ENCODE measurements at regions not wholly inside any gene's neighbourhood (a gene's known extent, or its start where the extent isn't known, plus 50 kb on each side); places are given as distances from the start of the nearest gene placed in this dataset.
"Not testable (repeated sequence)": the region's sequence is repeated elsewhere in the genome, so short reads cannot be mapped to it uniquely, and the experiment has no call there.

- not testable (repeated sequence) for DNase-seq
These were observed 197.4 kb downstream of the BANP start for GRCh38 chr16:88148682-88149081.

- not testable (repeated sequence) for DNase-seq
These were observed 197.9 kb downstream of the BANP start for GRCh38 chr16:88149158-88149603.

- DNase-seq = not testable (repeated sequence)
These were observed 198.4 kb downstream of the BANP start for GRCh38 chr16:88149663-88150062.

- DNase-seq = not testable (repeated sequence)
These were observed 199.4 kb downstream of the BANP start for GRCh38 chr16:88150456-88151128.

- not testable (repeated sequence) for DNase-seq
These were observed 199.9 kb downstream of the BANP start for GRCh38 chr16:88151129-88151499.

GRCh38 chr16:88151859-88152843 lies 200.9 kb downstream of the BANP start:
- not testable (repeated sequence) for DNase-seq

GRCh38 chr16:88152879-88153278 lies 201.6 kb downstream of the BANP start:
- not testable (repeated sequence) for DNase-seq

GRCh38 chr16:88153516-88153915 lies 202.3 kb downstream of the BANP start:
- not testable (repeated sequence) for DNase-seq

GRCh38 chr16:88154886-88155285 lies 203.7 kb downstream of the BANP start:
- DNase-seq = not testable (repeated sequence)

- not testable (repeated sequence) for DNase-seq
These were observed 204.4 kb downstream of the BANP start for GRCh38 chr16:88155681-88156080.

- not testable (repeated sequence) for DNase-seq
These were observed 205.5 kb downstream of the BANP start for GRCh38 chr16:88156640-88157283.

- not testable (repeated sequence) for DNase-seq
These were observed 206.5 kb downstream of the BANP start for GRCh38 chr16:88157686-88158085.

- DNase-seq = not testable (repeated sequence)
These were observed 207.2 kb downstream of the BANP start for GRCh38 chr16:88158256-88159045.

GRCh38 chr16:88159046-88159896 lies 208.0 kb downstream of the BANP start:
- not testable (repeated sequence) for DNase-seq

GRCh38 chr16:88159897-88160335 lies 208.7 kb downstream of the BANP start:
- not testable (repeated sequence) for DNase-seq

- not testable (repeated sequence) for DNase-seq
These were observed 210.0 kb downstream of the BANP start for GRCh38 chr16:88161191-88161590.

- DNase-seq = not testable (repeated sequence)
These were observed 210.5 kb downstream of the BANP start for GRCh38 chr16:88161623-88162275.

GRCh38 chr16:88162778-88163177 lies 211.5 kb downstream of the BANP start:
- not testable (repeated sequence) for DNase-seq

GRCh38 chr16:88164196-88165039 lies 213.2 kb downstream of the BANP start:
- DNase-seq = not testable (repeated sequence)
